C4-2B (cell line): ENCODE measurements at regions not wholly inside any gene's neighbourhood (a gene's known extent, or its start where the extent isn't known, plus 50 kb on each side); places are given as distances from the start of the nearest gene placed in this dataset.

Source experiments
- ZFX ChIP-seq: fragments of 450-650 bp; IDR thresholded peaks from 2 replicates; pipeline ENCODE4 v1.6.1; 2017
- TF ChIP-seq, protein P1 (sequence below): fragments of 450-650 bp; conservative IDR thresholded peaks from 2 replicates; pipeline ENCODE4 v1.5.1; 2017; ENCODE audit warnings: mild to moderate bottlenecking

DNA sequence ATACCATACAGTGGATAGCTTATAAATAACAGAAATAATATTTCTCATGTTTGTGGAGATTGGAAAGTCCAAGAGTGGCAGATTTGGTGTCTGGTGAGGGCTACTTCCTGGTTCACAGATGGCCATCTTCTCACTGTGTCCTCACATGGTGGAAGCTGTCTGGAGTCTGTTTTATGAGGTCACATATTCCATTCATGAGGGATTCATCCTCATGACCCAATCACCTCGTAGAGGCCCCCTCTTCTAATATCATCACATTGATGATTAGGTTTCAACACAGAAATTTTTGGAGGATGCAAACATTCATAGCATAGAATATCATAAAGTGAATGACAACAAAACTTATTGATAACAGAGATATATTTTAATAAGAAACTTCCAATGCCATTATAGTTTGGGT, 568.0 kb downstream of the STIM2 start:
- TF ChIP-seq, protein P1, sequence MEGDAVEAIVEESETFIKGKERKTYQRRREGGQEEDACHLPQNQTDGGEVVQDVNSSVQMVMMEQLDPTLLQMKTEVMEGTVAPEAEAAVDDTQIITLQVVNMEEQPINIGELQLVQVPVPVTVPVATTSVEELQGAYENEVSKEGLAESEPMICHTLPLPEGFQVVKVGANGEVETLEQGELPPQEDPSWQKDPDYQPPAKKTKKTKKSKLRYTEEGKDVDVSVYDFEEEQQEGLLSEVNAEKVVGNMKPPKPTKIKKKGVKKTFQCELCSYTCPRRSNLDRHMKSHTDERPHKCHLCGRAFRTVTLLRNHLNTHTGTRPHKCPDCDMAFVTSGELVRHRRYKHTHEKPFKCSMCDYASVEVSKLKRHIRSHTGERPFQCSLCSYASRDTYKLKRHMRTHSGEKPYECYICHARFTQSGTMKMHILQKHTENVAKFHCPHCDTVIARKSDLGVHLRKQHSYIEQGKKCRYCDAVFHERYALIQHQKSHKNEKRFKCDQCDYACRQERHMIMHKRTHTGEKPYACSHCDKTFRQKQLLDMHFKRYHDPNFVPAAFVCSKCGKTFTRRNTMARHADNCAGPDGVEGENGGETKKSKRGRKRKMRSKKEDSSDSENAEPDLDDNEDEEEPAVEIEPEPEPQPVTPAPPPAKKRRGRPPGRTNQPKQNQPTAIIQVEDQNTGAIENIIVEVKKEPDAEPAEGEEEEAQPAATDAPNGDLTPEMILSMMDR = no peak
- TF ChIP-seq ZFX = no peak
